Activated naive CD4-positive, alpha-beta T cell treated with anti-CD3 and anti-CD28 coated beads, Interleukin-2, amount 50 U/mL, for 72 hours (primary cell): ENCODE measurements at regions not wholly inside any gene's neighbourhood (a gene's known extent, or its start where the extent isn't known, plus 50 kb on each side); places are given as distances from the start of the nearest gene placed in this dataset.

Experiments
- ATAC-seq, 2 donors: fragments of 150-1000 bp; cut with Tn5 transposase; 2 replicates each; pipeline ENCODE4 v1.10.0; 2021; ENCODE audit warnings: mild to moderate bottlenecking in 2 of 2, moderate library complexity in 2 of 2
- DNase-seq, 2 donors: peaks; one replicate each; pipeline ENCODE4 v3.0.0; 2021 to 2022; ENCODE audit warnings: low spot score in 2 of 2
- H3K27ac Mint-ChIP-seq, 2 donors: one replicate each; pipeline ENCODE4 v1.8.0; 2022; ENCODE audit warnings: mild to moderate bottlenecking in 2 of 2, mixed read lengths in 2 of 2
- H3K36me3 Mint-ChIP-seq, 2 donors: one replicate each; pipeline ENCODE4 v1.8.0; 2022; ENCODE audit warnings: mixed read lengths in 2 of 2
- H3K9me3 Mint-ChIP-seq, 2 donors: one replicate each; pipeline ENCODE4 v1.8.0; 2022; ENCODE audit warnings: mixed read lengths in 2 of 2

DNA sequence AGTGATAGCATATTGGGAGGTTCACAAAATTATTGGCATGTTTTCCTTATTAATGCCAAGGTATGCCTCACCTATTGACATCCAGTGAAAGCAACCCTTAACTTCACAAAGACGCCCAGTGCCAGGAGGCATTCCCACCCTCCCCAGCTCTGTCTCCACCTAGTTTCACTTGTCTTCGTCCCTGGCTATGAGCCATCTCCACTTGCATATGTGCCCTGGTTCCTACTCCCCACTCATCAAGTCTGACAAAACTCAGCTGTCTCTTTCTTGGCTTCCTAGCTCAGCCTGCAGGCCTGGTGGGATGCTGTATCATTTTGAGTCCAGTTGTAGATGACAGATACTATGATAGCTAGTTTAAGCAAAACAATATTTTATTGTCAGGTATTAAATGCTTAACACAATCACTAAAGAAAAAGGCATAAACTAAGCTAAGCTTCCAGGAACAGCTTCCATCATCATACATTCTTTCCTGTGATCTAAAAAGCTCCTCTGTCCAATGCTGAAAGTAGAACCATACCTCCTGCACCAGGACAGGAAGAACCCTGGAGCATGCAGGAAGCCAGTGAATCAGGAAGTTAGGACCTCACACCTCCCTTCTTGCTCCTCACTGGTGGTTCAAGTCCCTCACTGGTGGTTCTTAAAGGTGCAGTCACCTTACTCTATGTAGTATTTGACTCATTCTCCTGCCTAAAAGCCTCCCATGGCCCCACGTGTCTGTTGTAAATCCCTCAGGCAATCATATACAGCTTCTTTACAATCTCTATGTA lies 410.3 kb upstream of the RASGEF1B start:
- peaks cover 0 to 5% of the 10 kb centered on the region in 2 donors for H3K9me3 Mint-ChIP-seq
- no peaks in the 10 kb centered on the region for H3K36me3 Mint-ChIP-seq
- ATAC-seq (no peak), DNase-seq (no peak)
- H3K27ac Mint-ChIP-seq = no peak overlapping the region

DNA sequence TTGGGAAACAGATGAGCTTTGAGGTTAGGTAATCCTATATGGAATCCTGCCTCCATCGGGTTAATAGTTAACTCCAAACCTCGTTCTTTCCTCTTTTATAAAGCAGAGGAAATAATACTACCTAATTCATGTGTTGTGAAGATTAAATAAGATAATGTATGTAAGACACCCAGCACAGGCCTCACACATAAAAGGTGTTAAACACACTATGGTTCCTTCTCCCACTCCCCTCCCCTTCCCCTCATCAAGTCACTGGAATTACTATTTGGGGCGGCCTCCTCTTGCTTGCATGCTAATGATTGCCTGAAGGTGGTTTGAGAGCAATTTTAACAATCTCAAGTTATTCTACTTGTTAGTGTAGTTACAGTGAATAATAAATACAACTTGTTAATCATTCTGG lies 404.4 kb upstream of the RASGEF1B start:
- DNase-seq = no peak
- Mint-ChIP-seq H3K36me3 (no peaks in the 10 kb centered on the region), H3K27ac (no peak overlapping the region), H3K9me3 (no peaks in the 10 kb centered on the region)
- no peak for ATAC-seq

DNA sequence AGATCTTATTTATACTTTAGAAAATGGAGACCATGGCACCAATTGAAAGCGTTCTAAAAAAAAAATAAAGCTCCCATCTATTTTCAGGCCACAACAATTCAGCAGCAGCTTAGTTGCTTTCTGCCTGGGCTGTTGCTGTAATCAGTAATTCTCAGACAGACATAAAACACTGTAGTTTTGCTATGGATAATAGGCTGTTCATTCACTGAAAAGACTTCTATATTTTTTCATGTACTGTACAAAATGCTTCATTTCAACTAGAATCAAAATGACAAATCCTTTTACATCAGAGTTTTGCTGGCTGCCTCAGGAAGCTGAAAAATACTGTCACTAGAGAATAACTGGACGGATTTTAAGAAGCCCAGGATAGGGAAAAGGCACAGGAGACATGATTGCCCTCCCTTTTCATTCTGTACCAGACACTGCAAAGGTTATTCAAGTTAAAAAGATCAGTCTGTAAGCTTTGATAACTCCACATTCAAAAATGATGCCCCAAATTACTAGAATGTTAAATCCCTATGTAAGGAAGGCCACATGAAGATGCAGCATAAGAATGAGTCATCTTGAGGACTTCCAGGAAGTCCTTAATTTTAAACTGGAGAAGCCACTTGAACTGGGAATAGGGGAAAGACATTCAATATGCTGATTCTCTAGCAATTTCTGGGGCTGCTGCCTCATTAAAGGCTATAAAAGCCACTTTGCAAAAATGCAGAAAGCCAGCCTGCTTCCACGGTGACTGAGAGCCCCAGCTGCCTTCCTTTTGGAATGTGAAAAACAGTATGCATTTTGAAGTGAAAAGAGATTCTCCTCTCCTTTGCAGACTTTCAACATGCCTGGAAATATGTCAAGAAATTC lies 403.2 kb upstream of the RASGEF1B start:
- ATAC-seq = no peak
- DNase-seq = no peak
- Mint-ChIP-seq H3K9me3 (no peaks in the 10 kb centered on the region), H3K36me3 (no peaks in the 10 kb centered on the region), H3K27ac (no peak overlapping the region)

DNA sequence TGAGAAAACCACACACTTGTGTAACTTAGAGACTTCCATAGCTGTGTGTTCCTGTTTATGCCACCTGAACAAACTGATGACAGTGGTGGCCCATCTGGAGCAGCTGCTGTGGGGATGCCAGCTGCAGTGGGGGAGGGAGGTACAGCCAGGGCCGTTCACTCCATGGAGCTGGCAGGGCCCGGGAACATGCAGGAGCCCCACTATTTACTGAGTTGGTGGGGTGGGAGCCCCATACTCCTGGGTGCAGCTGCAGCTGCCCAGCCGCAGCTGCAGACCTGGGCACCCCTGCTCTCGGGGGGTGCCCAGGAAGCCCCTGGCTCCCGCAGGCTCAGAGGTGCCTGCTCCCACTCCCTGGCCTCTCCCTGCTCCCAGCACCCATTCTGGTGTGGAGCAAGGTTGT lies 398.6 kb upstream of the RASGEF1B start:
- no peaks in the 10 kb centered on the region for H3K9me3 Mint-ChIP-seq
- ATAC-seq (no peak), DNase-seq (no peak)
- H3K27ac Mint-ChIP-seq = no peak overlapping the region
- H3K36me3 Mint-ChIP-seq = no peaks in the 10 kb centered on the region

DNA sequence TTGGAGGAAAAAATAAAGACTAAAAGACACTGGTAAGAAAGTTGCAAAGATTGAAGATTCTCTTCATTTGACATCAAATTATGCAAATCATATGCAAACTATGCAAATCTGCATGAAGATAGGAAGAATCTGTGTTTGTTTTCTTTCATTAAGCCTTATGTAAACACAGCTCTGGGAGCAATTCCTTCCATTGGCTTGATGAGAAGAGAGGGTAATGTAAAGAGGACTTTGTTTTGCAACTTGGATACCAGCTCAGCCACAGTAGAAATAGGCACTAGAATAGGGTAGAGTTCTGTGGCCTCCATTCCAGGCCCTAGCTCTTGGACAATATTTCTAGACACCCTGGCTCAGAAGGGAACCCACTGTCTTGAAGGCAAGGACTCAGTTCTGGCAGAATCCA lies 388.4 kb upstream of the RASGEF1B start:
- ATAC-seq = no peak
- DNase-seq = no peak
- H3K36me3 Mint-ChIP-seq = peaks cover 5 to 6% of the 10 kb centered on the region in 2 donors
- H3K9me3 Mint-ChIP-seq = peaks cover 1 to 12% of the 10 kb centered on the region in 2 donors
- H3K27ac Mint-ChIP-seq = no peak overlapping the region

DNA sequence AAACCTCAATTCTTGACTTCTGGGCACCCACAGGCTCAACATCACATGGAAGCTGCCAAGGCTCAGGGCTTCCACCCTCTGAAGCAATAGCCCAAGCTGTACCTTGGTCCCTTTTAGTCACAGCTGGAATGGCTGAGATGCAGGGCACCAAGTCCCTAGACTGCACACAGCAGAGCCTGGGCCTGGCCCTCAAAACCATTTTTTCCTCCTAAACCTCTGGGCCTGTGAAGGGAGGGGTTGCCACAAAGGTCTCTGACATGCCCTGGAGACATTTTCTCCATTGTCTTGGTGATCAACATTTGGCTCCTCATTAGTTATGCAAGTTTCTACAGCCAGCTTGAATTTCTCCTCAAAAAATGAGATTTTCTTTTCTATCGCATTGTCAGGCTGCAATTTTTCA lies 382.7 kb upstream of the RASGEF1B start:
- ATAC-seq = no peak

DNA sequence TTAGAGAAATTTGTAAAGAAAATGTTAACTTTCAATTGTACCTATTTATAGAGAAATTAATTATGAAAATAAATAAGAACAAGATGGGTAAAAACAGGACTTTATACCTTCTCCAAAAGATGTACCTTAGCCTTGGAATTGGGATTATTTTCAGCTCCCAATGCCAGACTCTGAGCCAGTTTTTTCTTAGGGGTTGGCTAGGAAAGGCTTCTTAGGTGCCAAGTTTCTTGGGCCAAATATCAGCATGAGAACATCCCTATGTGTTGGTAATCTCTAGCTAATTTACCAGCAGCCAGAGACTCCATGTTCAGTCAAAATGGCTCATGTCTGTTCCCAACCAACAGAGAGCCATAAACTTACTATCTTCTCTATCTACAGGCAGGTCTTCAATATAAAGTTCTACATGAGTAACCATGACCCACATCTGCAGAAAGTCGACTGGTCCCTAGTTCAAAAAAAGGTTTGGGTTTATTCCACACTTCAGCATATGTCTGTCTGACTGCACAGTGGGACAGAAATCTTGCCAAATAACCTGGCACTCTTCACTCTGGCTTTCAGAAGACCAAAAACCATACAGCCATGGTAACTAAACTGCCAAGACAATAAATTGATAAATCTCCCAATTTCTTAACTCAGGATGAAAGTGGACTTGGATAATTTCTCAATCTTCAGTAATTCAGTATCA lies 380.5 kb upstream of the RASGEF1B start:
- Mint-ChIP-seq H3K9me3 (peaks cover 14 to 15% of the 10 kb centered on the region in 2 donors), H3K36me3 (peaks cover 24 to 25% of the 10 kb centered on the region in 2 donors), H3K27ac (no peak overlapping the region)
- ATAC-seq = no peak
- no peak for DNase-seq

More for the DNA sequence above, 382.7 kb upstream of the RASGEF1B start:
- no peak for DNase-seq
- Mint-ChIP-seq H3K36me3 (peaks cover 24 to 25% of the 10 kb centered on the region in 2 donors), H3K9me3 (peaks cover 15 to 23% of the 10 kb centered on the region in 2 donors), H3K27ac (no peak overlapping the region)

DNA sequence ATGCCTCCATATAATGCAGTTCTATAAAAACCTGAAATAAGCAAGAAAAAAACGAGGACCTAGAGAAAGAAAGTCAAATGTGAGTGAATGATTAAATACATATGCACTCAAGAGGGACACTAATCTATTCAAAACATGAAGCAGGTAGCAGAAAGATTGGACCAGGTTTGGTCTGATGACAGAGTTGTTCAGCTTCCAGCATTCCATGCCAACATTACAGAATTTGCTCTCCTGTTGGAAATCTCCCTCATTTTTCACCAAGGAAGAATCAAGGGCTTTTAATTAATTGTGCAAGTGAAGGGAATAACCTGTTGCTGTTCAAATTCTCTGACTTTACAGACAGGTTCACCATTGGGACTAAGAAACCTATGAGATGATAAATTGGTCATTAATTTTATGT lies 379.0 kb upstream of the RASGEF1B start:
- no peak overlapping the region for H3K27ac Mint-ChIP-seq
- ATAC-seq (no peak), DNase-seq (no peak)
- H3K9me3 Mint-ChIP-seq = peaks cover 14 to 15% of the 10 kb centered on the region in 2 donors
- peaks cover 24 to 25% of the 10 kb centered on the region in 2 donors for H3K36me3 Mint-ChIP-seq

DNA sequence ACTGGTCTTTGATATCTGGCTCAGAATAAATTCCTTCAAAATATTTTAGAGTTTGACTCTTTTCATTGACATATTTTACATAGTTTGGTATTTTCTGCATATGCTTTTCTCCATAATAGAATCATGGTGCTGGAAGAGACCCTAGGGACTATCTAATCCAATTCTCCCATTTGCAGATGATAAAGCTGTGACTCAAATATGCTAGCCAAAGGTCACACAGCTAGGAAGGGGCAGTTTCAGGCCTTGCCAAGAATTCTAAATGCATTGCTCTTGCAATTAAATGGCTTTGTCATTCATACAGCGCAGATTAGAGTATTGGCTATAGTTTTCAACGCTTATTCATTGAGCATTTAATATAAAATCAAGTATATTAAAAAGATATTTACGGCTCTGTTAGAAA lies 374.1 kb upstream of the RASGEF1B start:
- no peaks in the 10 kb centered on the region for H3K9me3 Mint-ChIP-seq
- H3K27ac Mint-ChIP-seq = no peak overlapping the region
- DNase-seq (no peak), ATAC-seq (no peak)
- H3K36me3 Mint-ChIP-seq = no peaks in the 10 kb centered on the region

DNA sequence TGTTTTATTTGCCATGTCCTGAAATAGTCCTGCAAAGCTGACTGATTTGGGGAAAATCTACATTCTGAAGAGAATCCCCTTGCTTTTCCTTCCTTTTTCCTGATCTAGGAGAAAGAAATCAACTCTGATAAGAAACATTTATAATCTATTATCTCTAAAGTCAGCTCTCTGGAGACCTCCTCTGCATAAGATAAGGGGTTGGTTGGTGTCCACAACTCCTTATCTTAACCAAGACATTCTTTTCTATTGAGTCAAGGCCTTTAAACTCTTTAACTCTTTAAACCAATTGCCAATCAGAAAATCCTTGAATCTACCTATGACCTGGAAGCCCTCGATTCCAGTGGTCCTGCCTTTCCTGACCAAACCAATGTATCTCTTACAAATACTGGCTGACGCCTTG lies 373.6 kb upstream of the RASGEF1B start:
- H3K9me3 Mint-ChIP-seq = no peaks in the 10 kb centered on the region
- H3K27ac Mint-ChIP-seq = no peak overlapping the region
- no peak for ATAC-seq
- H3K36me3 Mint-ChIP-seq = no peaks in the 10 kb centered on the region
- no peak for DNase-seq

DNA sequence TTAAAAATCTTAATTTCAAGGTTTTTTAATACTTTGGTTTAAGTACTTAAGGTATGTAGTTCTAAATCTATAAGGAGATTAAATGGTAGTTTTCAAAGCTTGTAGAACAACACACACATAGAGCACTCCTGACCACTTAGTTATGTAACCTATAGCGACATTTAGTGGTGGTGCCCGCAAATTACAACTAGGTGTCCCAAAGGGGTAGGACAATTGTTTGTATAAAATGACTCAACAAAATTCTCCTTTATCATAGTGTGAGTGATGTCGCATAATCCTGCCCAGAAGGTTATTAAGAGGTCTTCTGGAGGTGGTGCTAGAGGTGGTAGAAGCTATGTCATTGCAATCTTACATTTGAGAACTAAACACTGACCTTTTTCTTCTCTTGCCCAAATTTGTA lies 373.0 kb upstream of the RASGEF1B start:
- Mint-ChIP-seq H3K27ac (no peak overlapping the region), H3K36me3 (no peaks in the 10 kb centered on the region), H3K9me3 (no peaks in the 10 kb centered on the region)
- ATAC-seq = peak; percentile 78 to 86
- peak in 1 of 2 donors; percentile 48 for DNase-seq

DNA sequence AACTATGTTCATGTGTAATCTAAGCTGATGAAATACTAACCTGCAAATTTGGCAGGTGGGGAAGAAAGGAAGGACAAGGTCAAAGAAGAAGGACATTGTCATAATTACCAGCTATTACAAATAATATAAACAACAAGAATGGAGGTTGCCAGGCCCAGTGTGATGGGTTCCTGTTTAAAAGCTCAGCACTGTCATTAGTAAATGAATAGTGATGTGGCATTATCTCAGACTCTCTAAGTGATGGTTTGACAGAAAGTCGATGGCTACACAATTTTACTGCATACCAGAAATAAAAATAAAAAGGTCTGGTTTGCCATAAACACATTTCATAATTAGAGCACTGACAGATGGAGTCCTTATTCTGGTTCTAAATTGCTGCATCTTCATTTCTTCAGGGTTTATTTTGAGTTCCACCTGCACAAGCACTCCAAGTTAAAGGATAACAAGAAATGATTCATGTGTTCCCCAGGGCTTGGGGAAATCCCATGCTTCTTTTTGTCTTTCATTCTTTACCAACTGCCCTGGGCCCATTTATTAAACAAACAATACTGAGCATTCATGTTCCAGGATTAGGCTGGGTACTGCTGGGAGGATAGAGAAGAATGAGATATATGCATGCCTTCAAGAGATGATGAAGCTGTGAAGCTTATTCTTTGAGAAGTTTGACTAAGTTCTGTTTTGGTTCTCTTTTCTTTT lies 367.8 kb upstream of the RASGEF1B start:
- DNase-seq = no peak
- Mint-ChIP-seq H3K36me3 (no peaks in the 10 kb centered on the region), H3K27ac (no peak overlapping the region), H3K9me3 (no peaks in the 10 kb centered on the region)
- peak; percentile 44 to 72 for ATAC-seq

DNA sequence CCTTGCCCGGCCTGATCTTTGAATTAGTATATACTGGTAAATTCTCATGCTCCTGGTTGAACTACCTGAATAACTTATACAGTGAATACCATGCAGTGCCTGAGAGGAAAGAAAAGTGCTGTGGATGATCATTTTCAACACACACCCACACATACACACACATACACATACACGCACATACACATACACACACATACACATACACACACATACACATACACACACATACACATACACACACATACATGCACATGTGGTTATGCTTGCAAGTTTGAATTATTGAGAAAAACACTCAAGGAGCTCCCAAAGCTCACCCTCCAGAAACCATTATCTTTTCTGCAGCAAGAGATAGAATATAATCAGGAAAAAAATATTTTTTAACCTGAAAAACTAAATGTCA lies 366.9 kb upstream of the RASGEF1B start:
- ATAC-seq (no peak), DNase-seq (no peak)
- Mint-ChIP-seq H3K27ac (no peak overlapping the region), H3K36me3 (no peaks in the 10 kb centered on the region), H3K9me3 (no peaks in the 10 kb centered on the region)

DNA sequence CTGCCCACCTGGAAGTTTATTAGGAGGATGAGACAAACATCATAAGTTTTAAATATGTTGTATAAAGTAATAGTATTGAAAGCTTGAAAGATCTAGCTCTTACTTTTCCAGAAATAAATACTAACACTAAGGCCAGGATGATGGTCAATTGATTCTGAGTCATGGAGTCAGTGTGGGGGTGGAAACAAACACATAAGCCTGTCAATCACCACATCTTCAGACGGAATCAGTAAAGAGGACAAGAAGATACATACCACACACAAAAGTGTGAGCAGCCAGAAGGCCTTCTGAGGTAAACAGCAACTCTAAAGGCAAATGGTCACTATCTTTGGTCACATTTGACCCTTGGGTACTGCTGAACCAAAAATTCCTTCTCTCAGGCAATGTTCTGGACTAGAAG lies 365.0 kb upstream of the RASGEF1B start:
- no peaks in the 10 kb centered on the region for H3K9me3 Mint-ChIP-seq
- H3K27ac Mint-ChIP-seq = no peak overlapping the region
- DNase-seq = no peak
- no peak for ATAC-seq
- H3K36me3 Mint-ChIP-seq = no peaks in the 10 kb centered on the region

DNA sequence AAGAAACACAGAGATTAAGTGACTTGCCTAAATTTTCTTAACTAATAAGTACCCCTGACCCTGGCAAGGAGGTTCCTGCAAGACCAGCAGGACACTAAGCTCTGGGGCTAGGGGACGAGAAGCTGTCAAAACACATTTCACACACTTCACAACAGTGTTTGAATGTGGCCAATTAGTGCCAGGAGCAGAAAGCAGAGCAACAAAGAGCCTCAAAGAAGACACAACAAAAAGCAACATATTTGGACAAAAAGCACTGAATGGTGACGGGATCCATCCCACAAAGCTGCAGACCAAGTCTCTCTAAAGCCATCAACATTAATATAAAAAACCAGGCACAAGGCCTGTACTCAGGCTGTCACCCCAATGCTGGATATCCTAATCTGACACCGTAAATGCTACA lies 361.9 kb upstream of the RASGEF1B start:
- Mint-ChIP-seq H3K36me3 (no peaks in the 10 kb centered on the region), H3K27ac (no peak overlapping the region), H3K9me3 (no peaks in the 10 kb centered on the region)
- no peak for DNase-seq
- no peak for ATAC-seq

DNA sequence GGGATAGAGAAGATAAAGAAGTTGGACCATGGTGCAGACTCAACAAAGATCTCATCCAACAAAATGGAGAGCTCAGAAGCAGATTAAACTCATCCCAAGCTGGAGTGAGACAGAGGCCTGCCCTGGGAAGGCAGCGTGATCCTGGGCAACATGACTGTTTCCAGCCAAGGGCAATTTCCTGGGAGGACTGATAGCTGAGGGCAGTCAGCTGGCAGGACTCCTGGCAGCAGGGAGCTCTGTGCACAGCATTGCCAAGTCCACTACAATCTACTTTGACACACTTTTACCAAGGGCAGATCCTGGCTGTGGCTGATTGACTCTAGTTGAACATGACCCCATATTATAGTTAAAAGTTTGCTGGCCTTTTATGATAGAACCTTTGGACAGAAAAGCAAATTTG lies 357.3 kb upstream of the RASGEF1B start:
- peaks cover 0 to 5% of the 10 kb centered on the region in 2 donors for H3K9me3 Mint-ChIP-seq
- peaks cover 0 to 6% of the 10 kb centered on the region in 2 donors for H3K36me3 Mint-ChIP-seq
- ATAC-seq (no peak), DNase-seq (no peak)
- no peak overlapping the region for H3K27ac Mint-ChIP-seq
